Right lobe of liver (tissue), 4 donors: ENCODE measurements at regions not wholly inside any gene's neighbourhood (a gene's known extent, or its start where the extent isn't known, plus 50 kb on each side); places are given as distances from the start of the nearest gene placed in this dataset.

Source experiments
- CTCF ChIP-seq, 4 donors: fragments of 200-600 bp in 3 of 4; fragments of 450-650 bp in 1 of 4; IDR thresholded peaks; one replicate each; pipeline versions ENCODE4 v1.5.1 to v1.8.0; 2016 to 2022; ENCODE audit warnings: antibody characterized with exemption in 4 of 4, mild to moderate bottlenecking in 2 of 4
- POLR2A ChIP-seq: fragments of 450-650 bp; IDR thresholded peaks from one replicate; pipeline ENCODE4 v1.6.1; 2017; ENCODE audit warnings: antibody characterized with exemption, mild to moderate bottlenecking
- donor health status: DM: no; HTN: no; CAD: no.
- donor health status: DM: no; HTN: no; CAD: no.
- donor health status: DM: no; HTN: yes; CAD: no.

- TF ChIP-seq CTCF (IDR thresholded peaks at IDR 0.05) (no peak), POLR2A (no peak)
These were observed 302.7 kb downstream of the SFMBT2 start for GRCh38 chr10:7108141-7108540.
